Neural progenitor cell (in vitro differentiated cells): ENCODE measurements at regions not wholly inside any gene's neighbourhood (a gene's known extent, or its start where the extent isn't known, plus 50 kb on each side); places are given as distances from the start of the nearest gene placed in this dataset.

Experiments used
- EZH2 ChIP-seq: fragments of 200-600 bp; sonication (generic); IDR thresholded peaks from 2 replicates; pipeline ENCODE4 v1.6.1; 2017; ENCODE audit warnings: antibody characterized with exemption, mild to moderate bottlenecking, moderate library complexity
- EZH2phosphoT487 ChIP-seq: fragments of 200-600 bp; sonication (generic); IDR thresholded peaks from 2 replicates; pipeline ENCODE4 v1.6.1; 2017; ENCODE audit warnings: antibody characterized with exemption
- TF ChIP-seq, protein P1 (sequence below): fragments of 200-600 bp; sonication (generic); IDR thresholded peaks from 2 replicates; pipeline ENCODE4 v1.5.1; 2017; ENCODE audit warnings: antibody characterized with exemption, mild to moderate bottlenecking

DNA sequence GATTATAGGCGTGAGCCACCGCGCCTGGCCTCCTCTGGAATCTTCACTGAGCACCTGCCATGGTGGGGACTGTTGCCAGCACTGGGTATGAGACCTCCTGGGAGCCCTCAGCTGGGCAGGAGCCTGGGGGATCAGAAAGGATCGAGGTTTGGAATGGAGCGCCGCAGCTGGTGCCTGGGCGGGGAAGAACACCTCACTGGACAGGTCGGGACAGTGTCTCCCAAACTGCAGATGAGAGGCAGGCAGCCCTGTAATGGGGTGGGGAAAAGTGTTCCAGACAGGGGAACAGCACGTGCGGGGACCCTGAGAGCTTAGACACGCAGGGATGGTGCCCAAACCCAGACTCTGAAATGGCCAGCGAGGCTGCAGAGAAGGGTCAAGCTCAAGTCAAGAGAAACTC is 150.9 kb upstream of the C1orf174 start:
- TF ChIP-seq EZH2 = no peak
- TF ChIP-seq, protein P1, sequence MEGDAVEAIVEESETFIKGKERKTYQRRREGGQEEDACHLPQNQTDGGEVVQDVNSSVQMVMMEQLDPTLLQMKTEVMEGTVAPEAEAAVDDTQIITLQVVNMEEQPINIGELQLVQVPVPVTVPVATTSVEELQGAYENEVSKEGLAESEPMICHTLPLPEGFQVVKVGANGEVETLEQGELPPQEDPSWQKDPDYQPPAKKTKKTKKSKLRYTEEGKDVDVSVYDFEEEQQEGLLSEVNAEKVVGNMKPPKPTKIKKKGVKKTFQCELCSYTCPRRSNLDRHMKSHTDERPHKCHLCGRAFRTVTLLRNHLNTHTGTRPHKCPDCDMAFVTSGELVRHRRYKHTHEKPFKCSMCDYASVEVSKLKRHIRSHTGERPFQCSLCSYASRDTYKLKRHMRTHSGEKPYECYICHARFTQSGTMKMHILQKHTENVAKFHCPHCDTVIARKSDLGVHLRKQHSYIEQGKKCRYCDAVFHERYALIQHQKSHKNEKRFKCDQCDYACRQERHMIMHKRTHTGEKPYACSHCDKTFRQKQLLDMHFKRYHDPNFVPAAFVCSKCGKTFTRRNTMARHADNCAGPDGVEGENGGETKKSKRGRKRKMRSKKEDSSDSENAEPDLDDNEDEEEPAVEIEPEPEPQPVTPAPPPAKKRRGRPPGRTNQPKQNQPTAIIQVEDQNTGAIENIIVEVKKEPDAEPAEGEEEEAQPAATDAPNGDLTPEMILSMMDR = no peak
- TF ChIP-seq EZH2phosphoT487 = no peak
